ENCODE measurements at regions not wholly inside any gene's neighbourhood (a gene's known extent, or its start where the extent isn't known, plus 50 kb on each side); places are given as distances from the start of the nearest gene placed in this dataset.

GRCh38 chr1:105894006-105894405, 1162.5 kb upstream of the PRMT6 start:
- TF ChIP-seq POLR2AphosphoS5 (IDR thresholded peaks at IDR 0.05; ENCODE audit: low read depth, low read length), result no peak
- no peak for TF ChIP-seq SIN3A (IDR thresholded peaks at IDR 0.05; ENCODE audit: borderline replicate concordance, insufficient read depth, low read length)
- no peak for TF ChIP-seq REST (IDR thresholded peaks at IDR 0.05; ENCODE audit: insufficient read depth in 1 of 2, low read depth in 2 of 2, low read length in 2 of 2)
- TF ChIP-seq TAF1 (IDR thresholded peaks at IDR 0.05; ENCODE audit: borderline replicate concordance, insufficient read depth, low read length), result no peak
- TF ChIP-seq FOXP2 (optimal IDR thresholded peaks at IDR 0.05; ENCODE audit: borderline replicate concordance, extremely low read depth, extremely low read length, insufficient read depth), result no peak

GRCh38 chr1:105909811-105910210, 1146.7 kb upstream of the PRMT6 start:
- TF ChIP-seq SIN3A (IDR thresholded peaks at IDR 0.05; ENCODE audit: borderline replicate concordance, insufficient read depth, low read length) (no peak), REST (IDR thresholded peaks at IDR 0.05; ENCODE audit: insufficient read depth in 1 of 2, low read depth in 2 of 2, low read length in 2 of 2) (no peak), FOXP2 (optimal IDR thresholded peaks at IDR 0.05; ENCODE audit: borderline replicate concordance, extremely low read depth, extremely low read length, insufficient read depth) (no peak), POLR2AphosphoS5 (IDR thresholded peaks at IDR 0.05; ENCODE audit: low read depth, low read length) (no peak), TAF1 (IDR thresholded peaks at IDR 0.05; ENCODE audit: borderline replicate concordance, insufficient read depth, low read length) (no peak)

- TF ChIP-seq SIN3A (IDR thresholded peaks at IDR 0.05; ENCODE audit: borderline replicate concordance, insufficient read depth, low read length), result no peak
- no peak for TF ChIP-seq TAF1 (IDR thresholded peaks at IDR 0.05; ENCODE audit: borderline replicate concordance, insufficient read depth, low read length)
- TF ChIP-seq FOXP2 (optimal IDR thresholded peaks at IDR 0.05; ENCODE audit: borderline replicate concordance, extremely low read depth, extremely low read length, insufficient read depth), result no peak
These were observed 1142.1 kb upstream of the PRMT6 start for GRCh38 chr1:105914403-105914802.

GRCh38 chr1:105934806-105935205, 1121.7 kb upstream of the PRMT6 start:
- no peak for TF ChIP-seq TAF1 (IDR thresholded peaks at IDR 0.05; ENCODE audit: borderline replicate concordance, insufficient read depth, low read length)
- TF ChIP-seq SIN3A (IDR thresholded peaks at IDR 0.05; ENCODE audit: borderline replicate concordance, insufficient read depth, low read length), result no peak
- TF ChIP-seq POLR2AphosphoS5 (IDR thresholded peaks at IDR 0.05; ENCODE audit: low read depth, low read length), result no peak
- no peak for TF ChIP-seq FOXP2 (optimal IDR thresholded peaks at IDR 0.05; ENCODE audit: borderline replicate concordance, extremely low read depth, extremely low read length, insufficient read depth)
- no peak for TF ChIP-seq REST (IDR thresholded peaks at IDR 0.05; ENCODE audit: insufficient read depth in 1 of 2, low read depth in 2 of 2, low read length in 2 of 2)

- no peak for TF ChIP-seq POLR2AphosphoS5 (IDR thresholded peaks at IDR 0.05; ENCODE audit: low read depth, low read length)
- TF ChIP-seq REST (IDR thresholded peaks at IDR 0.05; ENCODE audit: insufficient read depth in 1 of 2, low read depth in 2 of 2, low read length in 2 of 2), result no peak
- no peak for TF ChIP-seq SIN3A (IDR thresholded peaks at IDR 0.05; ENCODE audit: borderline replicate concordance, insufficient read depth, low read length)
- no peak for TF ChIP-seq TAF1 (IDR thresholded peaks at IDR 0.05; ENCODE audit: borderline replicate concordance, insufficient read depth, low read length)
- TF ChIP-seq FOXP2 (optimal IDR thresholded peaks at IDR 0.05; ENCODE audit: borderline replicate concordance, extremely low read depth, extremely low read length, insufficient read depth), result no peak
These were observed 1091.6 kb upstream of the PRMT6 start for GRCh38 chr1:105964879-105965278.
